GM21367 (cell line): ENCODE measurements at regions not wholly inside any gene's neighbourhood (a gene's known extent, or its start where the extent isn't known, plus 50 kb on each side); places are given as distances from the start of the nearest gene placed in this dataset.
A peak's percentile ranks its signal among the peaks of the same experiment; 100 is the strongest.
"Not testable (repeated sequence)": the region's sequence is repeated elsewhere in the genome, so short reads cannot be mapped to it uniquely, and the experiment has no call there.

Source experiments
- ATAC-seq: cut with Tn5 transposase; IDR thresholded peaks from one replicate; pipeline ENCODE4 v1.9.1; 2021; ENCODE audit not compliant: unreplicated experiment

GRCh38 chr7:12002428-12002827 is 170.4 kb upstream of the THSD7A start:
- ATAC-seq: no peak

DNA sequence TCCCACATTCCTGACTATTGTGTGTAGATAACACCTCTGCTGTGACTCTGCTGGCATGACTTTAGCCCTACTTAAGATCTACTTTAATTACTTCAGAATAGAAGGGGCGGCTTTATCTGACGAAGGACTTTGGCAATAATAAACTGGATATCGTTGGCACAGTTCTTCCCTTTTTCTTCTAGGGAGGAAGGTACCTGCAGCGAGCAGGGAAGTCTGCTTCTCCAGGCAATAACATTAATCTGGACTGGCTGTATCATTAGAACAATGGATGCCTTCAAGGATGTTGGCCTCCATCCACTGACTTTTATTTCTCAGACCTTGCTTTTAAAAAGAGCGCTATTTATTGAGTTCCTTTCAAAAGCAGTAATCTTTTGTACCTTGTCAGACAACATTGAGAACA is 172.6 kb upstream of the THSD7A start:
- no peak for ATAC-seq

GRCh38 chr7:12007576-12007975 is 175.6 kb upstream of the THSD7A start:
- ATAC-seq: no peak

DNA sequence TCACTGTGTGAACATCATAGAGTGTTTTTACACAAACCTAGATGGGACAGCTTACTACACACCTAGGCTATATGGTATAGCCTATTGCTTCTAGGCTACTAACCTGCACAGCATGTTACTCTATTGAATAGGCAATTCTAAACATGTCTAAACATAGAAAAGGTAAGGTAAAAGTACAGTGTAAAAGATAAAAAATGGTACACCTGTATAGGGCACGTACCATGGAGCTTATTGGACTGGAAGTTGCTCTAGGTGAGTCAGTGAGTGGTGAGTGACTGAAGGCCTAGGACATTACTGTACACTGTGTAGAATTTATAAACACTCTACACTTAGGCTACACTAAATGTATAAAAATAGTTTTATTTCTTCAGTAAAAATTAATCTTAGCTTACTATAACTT is 182.0 kb upstream of the THSD7A start:
- no peak for ATAC-seq

DNA sequence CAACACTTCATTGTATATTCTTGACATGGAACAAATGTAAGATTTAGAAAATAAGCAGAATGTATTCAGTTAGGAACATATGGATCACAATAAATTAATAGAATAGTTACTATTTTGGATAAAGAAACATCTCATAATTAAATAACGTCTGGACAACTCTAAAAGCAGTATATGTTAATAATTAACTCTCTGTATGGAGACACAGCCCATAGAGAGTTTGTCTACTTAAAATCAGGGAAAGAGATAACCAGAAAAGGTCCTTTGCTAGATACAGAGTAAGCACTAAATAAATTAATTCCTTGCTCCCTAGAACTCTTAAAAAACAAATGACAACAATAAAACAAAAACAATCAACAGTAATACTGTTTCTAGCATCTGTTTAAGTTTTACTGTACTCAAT is 184.4 kb upstream of the THSD7A start:
- no peak for ATAC-seq

DNA sequence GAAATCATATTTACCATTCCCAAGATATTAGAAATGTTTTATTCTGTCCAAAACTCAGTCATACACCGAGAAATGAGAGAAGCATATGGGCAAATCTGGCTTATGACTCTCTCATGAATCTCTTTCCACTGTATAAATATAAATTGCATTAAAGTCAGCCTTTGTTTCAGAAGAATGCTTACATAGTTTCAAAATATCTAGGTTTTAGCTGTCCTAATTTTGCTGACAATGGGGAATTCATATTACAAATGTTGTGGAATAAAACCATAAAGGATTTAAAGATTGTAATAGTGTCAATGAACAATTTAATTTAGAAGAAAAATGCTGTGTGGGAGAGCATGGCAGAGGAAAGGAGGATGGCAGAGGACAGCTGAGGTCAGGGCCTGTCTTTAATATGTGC is 185.0 kb upstream of the THSD7A start:
- no peak for ATAC-seq

GRCh38 chr7:12022011-12022410 is 189.1 kb upstream of the TMEM106B start:
- not testable (repeated sequence) for ATAC-seq

- ATAC-seq: no peak
Measured at GRCh38 chr7:12025246-12025645, 185.8 kb upstream of the TMEM106B start.

GRCh38 chr7:12028508-12028907 is 182.6 kb upstream of the TMEM106B start:
- ATAC-seq: no peak

GRCh38 chr7:12030116-12030515 is 181.0 kb upstream of the TMEM106B start:
- no peak for ATAC-seq

DNA sequence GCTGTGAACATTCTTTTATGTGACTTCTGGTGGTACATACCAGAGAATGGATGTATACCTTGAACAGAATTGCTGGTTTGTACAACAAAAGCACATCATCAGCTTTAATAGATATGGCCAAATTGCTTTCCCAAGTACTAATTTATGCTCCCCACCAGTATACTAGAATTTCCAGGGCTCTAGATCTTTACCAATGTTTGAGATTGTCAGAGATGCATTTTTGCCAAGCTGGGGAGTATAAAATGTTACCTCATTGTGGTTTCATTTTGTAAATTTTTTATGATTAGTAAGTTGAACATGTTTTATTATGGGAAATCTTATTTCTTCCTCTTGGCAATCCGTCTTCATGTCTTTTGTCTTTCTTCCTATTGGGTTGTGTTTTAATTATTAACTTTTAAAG is 179.9 kb upstream of the TMEM106B start:
- ATAC-seq: no peak

- ATAC-seq: no peak
Measured at GRCh38 chr7:12031638-12032037, 179.5 kb upstream of the TMEM106B start.

DNA sequence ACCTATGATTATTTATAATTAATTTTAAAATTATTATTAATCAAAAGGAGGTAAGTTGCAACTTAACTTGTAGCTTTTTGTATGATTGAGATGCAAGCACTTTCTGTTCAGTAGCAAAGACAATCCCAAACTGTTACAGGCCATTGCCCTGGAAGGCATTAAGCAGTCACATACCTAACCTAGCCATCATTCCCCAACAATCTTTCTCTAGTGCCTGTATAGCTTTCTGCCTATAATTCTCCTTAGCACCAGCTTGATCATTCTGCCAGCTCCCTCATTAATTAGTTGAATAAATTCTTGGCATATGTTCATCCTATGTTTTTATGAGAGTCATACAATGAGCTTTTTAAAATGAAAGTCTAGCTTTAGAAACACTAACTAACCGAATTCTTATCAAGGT is 178.9 kb upstream of the TMEM106B start:
- no peak for ATAC-seq

DNA sequence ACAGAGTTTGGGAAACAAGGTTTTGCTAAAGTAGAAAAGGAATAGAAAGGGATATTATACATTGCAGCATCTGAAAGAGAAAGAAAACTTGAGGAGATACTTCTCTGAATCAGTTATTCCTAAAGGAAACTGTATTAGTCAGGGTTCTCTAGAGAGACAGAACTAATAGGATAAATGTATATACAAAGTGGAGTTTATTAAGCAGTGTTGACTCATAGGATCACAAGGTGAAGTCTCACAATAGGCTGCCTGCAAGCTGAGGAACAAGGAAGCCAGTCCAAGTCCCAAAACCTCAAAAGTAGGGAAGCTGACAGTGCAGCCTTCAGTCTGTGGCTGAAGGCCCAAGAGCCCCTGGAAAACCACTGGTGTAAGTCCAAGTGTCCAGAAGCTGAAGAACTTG is 167.6 kb upstream of the TMEM106B start:
- not testable (repeated sequence) for ATAC-seq

- ATAC-seq: no peak
Measured at GRCh38 chr7:12052211-12052610, 158.9 kb upstream of the TMEM106B start.

DNA sequence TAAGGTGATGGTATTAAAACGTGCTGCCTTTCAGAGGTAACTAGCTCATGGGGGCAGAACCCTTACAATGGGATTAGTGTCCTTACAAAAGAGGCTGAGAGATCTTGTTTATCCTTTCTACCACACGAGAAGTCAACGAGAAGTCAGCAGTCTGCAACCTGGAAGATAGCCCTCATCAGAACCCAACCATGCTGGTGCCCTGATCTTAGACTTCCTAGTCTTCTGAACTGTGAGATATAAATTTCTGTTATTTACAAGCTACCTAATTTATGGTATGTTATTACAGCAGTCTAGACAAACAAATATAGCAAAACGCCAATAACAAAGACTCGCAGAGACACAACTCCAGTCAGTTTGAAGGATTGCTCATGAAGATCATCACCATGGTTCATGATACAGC is 157.5 kb upstream of the TMEM106B start:
- ATAC-seq: no peak

DNA sequence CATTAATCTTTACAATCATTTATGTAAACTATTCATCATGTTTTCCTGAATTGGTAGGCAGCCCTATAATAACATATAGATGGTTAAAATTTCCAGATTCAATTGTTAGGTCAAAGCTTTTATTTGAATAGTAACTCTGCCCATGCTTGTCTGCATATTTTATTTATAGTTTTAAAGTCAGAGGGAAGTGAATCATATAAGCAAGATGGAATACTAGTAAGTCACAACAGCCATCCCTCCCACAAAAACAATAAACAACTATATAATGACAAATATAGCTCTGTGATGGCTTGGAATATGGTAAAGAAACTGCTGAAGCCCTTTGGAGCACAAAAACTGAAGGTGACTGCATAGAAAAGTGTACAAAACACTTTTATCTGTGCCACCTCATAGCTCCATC is 156.3 kb upstream of the TMEM106B start:
- no peak for ATAC-seq

- no peak for ATAC-seq
Measured at GRCh38 chr7:12056381-12056780, 154.7 kb upstream of the TMEM106B start.

DNA sequence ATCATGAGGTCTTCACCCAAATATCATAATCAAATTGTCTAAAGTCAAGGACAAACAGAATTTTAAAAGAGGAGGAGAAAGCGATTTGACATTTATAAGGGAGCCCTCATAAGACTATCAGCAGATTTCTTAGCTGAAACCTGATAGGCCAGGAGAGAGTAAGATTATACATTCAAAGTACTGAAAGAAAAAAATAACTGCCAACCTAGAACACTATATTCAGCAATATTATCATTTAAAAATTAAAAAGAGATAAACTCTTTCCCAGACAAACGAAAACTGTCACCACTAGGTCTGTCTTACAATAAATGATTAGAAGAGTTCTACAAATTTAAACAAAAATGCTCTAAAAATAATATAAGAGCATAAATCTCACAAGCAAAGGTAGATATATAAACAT is 154.1 kb upstream of the TMEM106B start:
- ATAC-seq: no peak

DNA sequence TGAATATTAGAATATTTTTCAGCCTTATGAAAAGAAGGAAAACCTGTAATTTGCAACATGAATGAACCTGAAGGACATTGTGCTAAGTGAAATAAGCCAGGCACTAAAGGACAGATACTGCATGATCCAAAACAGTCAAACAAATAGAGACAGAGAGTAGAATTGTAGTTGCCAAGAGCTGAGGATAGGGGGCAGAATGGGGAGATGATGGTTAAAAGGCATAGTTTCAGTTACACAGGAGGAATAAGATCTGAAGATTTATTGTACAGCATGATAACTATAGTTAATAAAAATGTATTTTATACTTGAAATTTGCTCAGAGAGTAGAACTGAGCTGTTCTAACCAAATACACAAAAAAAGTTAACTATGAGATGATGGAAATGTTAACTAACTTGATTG is 149.0 kb upstream of the TMEM106B start:
- ATAC-seq: peak; percentile 56

GRCh38 chr7:12064586-12065127 is 146.4 kb upstream of the TMEM106B start:
- no peak for ATAC-seq

- no peak for ATAC-seq
Measured at GRCh38 chr7:12066004-12066403, 145.1 kb upstream of the TMEM106B start.

GRCh38 chr7:12066521-12066920 is 144.6 kb upstream of the TMEM106B start:
- no peak for ATAC-seq
